Urothelium cell line (cell line): ENCODE measurements at regions not wholly inside any gene's neighbourhood (a gene's known extent, or its start where the extent isn't known, plus 50 kb on each side); places are given as distances from the start of the nearest gene placed in this dataset.
"Not testable (repeated sequence)": the region's sequence is repeated elsewhere in the genome, so short reads cannot be mapped to it uniquely, and the experiment has no call there.

Experiments used
- DNase-seq: peaks from one replicate; pipeline ENCODE4 v3.0.0; 2011; ENCODE audit warnings: low spot score, mixed read lengths
- FAIRE-seq: peaks from 2 replicates; lab custom pipeline; 2011; peaks lifted over from hg19 to GRCh38; lab: Jason Lieb, UNC

DNA sequence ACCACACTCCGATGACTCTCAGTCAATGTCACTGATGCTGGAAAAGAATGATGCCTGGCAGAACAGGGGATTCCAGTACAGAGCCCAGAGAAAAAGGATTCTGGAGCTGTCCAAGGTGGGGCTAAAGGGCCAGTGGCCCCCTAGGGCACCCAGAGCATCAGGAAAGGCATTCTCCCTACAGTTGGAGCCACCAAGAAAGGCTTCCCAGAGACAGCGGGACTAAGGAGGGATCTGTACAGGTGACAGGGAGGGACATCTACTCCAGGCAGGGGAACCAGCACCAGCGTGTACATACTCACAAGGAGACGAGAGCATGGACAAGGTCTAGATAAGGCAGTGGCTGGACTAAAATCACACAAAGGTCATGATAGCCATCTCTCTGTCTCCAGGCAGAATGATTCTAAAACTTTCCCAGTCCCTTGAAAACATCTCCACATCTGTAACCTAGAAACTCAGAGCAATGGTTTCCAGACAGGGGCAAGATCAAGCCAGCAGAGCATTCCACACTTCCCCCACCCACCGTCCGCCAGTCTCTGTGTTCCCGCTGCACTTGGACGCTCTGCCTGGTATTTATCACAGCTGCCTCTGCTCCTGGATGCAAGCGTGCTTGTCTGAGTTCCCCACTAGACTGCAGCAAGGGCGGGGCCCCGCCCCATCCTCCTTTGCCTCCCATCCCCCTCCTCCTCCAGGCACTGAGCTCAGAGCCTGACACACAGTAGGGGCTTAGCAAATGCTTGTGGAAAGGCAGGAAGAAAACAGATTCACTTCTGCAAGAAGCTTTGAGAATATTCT is 111.6 kb upstream of the ZC3H12A start:
- FAIRE-seq: no peak

DNA sequence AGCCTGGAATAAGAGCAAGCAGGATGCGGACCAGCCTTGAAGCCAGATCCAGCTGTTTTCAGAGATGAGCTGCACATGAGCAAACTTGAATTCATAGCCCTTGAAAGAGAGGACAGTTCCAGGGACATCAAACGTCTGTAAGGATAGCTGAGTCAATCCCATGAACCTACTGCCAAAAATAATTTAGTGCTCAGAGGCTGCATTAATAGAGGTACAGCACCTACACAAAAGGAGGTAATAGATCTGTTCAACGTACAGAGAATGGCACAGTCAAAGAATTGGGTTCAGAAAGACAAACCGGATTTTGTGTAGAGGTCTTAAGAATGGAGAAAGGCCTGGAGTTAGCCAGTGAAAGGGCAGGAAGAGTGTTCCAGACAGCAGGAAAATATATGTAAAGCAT is 110.8 kb upstream of the ZC3H12A start:
- no peak for FAIRE-seq
- no peak for DNase-seq

More for the DNA sequence above, 111.6 kb upstream of the ZC3H12A start:
- no peak for DNase-seq

- DNase-seq, FAIRE-seq: not testable (repeated sequence)
Measured at GRCh38 chr1:37368665-37369315, 105.6 kb upstream of the ZC3H12A start.

DNA sequence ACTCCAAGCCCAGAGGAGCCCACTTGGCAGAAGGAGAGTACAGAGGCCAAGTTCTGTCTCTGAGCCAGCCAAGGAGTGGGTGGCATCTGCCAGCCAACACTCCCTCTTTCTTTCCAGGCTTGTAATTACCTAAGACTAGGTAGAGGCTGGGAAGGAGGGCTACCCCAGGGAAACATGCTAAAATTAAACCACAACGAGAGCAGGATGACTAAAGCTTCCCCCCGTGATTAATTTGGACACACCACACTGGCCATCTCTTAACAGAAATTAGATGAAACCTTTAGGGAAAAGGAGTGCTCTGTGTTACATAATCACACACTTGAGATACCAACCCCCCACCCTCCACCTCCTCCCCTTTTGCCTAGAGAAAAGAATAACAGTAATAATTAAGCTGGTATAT is 102.1 kb upstream of the ZC3H12A start:
- DNase-seq: no peak
- no peak for FAIRE-seq

DNA sequence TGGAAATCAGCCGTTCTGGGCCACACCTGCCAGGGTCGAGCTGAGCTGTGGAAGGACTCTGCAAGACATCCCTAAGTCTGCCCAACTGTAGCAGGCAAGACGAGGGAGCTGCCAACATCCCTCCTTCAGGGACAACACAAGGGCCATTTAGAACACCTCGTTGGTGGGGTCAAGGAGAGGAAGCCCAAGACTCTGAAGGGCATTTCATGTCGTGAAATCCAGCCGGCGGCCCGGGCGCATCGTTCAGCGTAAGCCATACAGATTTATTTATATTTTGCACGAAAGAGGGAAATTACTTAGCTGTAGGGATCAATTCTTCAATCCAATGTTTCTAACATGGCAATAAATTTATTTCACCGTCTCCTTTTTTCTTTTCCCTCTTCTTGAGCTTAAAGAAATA is 101.7 kb upstream of the ZC3H12A start:
- FAIRE-seq: no peak
- DNase-seq: no peak

GRCh38 chr1:37373413-37373812 is 101.0 kb upstream of the ZC3H12A start:
- FAIRE-seq: no peak
- DNase-seq: no peak

GRCh38 chr1:37380546-37380945 is 93.8 kb upstream of the ZC3H12A start:
- DNase-seq, FAIRE-seq: not testable (repeated sequence)

- DNase-seq (no peak), FAIRE-seq (no peak)
Measured at GRCh38 chr1:37387854-37388253, 86.5 kb upstream of the ZC3H12A start.

DNA sequence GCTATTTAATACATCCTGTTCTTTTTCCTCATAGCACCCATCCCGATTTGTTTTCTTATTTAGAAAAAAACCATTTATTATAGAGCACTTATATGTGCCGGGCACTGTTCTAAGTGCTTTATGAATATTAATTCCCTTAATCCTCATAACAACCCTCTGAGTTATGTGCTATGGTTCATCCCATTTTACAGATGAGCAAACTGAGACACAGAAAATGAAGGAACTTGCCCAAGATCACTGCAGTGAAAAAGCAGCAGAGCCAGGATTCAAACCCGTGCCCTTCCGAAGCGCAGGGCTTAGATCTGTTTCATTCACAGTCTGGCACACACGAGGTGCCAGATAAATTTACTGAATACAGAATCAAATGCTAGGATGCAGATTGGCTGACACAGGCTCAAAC is 85.1 kb upstream of the ZC3H12A start:
- FAIRE-seq (no peak), DNase-seq (no peak)

DNA sequence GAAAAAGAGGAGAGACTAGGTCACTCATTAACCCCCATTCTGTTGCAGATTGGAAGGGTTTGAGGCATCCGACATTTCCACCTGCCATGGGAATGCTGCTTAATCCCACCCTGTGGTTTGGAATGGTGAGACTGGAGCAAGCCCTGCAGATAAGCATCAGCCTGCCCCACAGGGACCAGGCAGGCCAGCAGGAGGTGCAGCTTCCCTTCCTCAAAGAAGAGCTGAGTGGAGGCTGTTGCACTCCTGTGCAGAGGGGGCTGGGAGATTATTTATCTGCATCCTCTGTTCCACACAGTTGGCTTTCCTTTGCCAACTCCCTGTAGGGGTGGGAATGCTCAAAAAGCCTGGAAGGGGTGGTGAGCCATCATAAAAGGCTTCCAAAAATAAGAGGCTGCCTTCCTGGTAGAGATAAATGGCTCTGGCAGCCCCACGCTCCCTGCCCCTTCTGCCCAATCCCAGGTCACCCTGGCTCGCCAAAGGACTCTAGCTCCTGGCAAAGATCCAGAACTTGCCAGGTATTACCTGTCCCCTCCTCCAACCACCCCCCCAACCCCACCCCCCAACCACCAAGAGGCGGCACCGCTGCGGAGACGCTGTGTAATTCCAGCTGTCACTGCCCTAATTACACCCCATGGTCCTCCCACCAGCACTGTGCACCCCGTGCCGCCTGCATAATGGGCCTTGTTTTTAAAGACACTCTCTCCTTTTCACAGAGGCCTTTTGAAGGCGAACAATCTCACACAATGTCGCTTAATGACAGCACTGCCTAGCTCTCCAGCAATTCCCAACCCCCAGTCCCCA is 83.0 kb upstream of the ZC3H12A start:
- no peak for DNase-seq
- FAIRE-seq: no peak

DNA sequence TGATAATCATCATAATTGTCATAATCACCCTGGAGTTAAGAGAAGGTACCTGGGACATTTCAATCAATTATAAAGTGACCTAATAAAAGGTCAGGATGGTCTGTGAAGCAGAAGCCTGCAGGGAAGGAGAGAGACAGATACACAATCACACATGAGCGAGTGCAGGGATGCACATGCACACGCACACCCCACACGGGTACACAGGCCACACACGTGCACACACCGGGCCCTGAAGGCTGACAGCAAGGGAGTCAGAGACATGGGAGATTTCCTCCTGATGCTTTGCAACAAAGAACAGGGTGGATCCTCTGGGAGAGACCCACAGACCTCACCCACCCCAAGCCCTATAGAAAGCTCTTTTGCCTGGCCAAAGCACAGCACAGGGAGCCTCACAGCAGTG is 82.3 kb upstream of the ZC3H12A start:
- FAIRE-seq: no peak
- DNase-seq: no peak

GRCh38 chr1:37393173-37394120 is 80.9 kb upstream of the ZC3H12A start:
- no peak for FAIRE-seq
- DNase-seq: no peak

DNA sequence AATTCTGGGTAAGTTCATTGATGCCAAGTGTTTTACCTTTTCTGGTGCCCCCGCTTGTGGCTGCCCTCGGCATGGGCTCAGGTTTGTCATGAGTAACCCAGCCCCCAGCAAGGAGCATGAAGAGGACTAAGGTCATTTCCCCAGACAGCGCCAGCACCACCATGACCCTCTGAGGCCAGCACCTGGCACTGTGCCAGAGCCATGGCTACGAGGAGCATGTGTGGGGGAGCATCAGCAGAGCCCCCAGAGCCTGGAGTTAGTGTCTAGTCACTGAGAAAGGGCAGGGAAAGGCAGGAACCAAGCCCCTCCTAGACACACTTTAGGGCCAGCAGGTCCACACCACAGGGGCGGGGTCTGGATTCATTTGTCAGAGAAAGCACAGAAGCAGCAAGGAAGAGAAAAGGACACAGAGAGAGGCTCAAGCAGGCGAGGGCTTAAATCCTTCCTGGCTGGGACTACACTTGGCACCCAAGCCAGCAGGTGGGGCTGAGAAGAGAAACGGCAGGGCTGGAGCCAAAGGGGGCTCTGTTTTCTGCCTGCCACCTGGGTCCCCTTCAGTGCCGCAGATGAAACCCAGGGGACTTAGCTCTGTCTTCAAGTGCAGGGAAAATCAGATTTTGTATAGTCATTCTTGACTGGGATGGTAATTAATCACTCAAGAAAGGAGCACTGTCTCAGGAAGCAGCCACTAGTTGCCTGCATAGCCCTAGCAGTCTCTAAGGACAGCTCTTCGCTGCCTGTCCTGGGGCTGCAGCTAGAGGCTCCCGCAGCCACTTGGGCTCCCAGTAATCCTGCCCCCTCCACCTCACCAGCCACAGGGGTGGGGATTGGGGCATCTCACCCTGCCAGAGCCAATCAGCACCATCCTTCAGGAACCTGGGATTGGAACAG is 79.6 kb upstream of the ZC3H12A start:
- FAIRE-seq (no peak), DNase-seq (no peak)

DNA sequence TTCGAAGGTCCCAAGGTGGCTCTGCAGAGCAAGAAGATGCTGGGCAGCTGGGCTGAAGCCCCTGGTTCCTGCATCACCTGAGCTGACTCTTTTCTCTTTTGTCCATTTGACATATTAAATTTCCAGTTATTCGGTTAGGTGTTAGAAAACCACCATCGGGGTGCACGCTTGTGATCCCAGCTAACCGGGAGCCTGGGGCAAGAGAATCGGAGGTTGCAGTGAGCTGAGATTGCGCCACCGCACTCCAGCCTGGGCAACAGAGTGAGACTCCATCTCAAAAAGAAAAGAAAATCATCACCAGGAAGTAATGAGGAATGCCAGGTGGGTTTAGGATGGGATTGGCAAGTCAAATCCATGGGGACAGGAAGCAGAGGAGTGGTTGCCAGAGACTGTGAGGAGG is 76.3 kb upstream of the ZC3H12A start:
- no peak for DNase-seq
- no peak for FAIRE-seq

- DNase-seq (no peak), FAIRE-seq (no peak)
Measured at GRCh38 chr1:37399205-37399604, 75.2 kb upstream of the ZC3H12A start.

GRCh38 chr1:37399830-37400464 is 74.4 kb upstream of the ZC3H12A start:
- DNase-seq (no peak), FAIRE-seq (no peak)

- DNase-seq (no peak), FAIRE-seq (no peak)
Measured at GRCh38 chr1:37400466-37401225, 73.7 kb upstream of the ZC3H12A start.

GRCh38 chr1:37403166-37403565 is 71.2 kb upstream of the ZC3H12A start:
- DNase-seq: no peak
- no peak for FAIRE-seq
